ENCODE measurements at regions not wholly inside any gene's neighbourhood (a gene's known extent, or its start where the extent isn't known, plus 50 kb on each side); places are given as distances from the start of the nearest gene placed in this dataset.

- CTCF ChIA-PET = no interaction called here
- no peaks in the 10 kb centered on the region for H3K79me2 ChIP-seq (ENCODE audit: control insufficient read depth, insufficient read depth, low read length)
- intact Hi-C loops (cut with micrococcal nuclease) (no loop called here), dilution Hi-C loops (cut with MboI; ENCODE audit: extremely low pct_ligation_motif_present, low sequenced_read_pairs) (no loop called here)
- FAIRE-seq = no peak
- H3K36me3 ChIP-seq (ENCODE audit: control insufficient read depth in 2 of 2, extremely low read depth in 1 of 2, insufficient read depth in 2 of 2, low read length in 2 of 2) = no peaks in the 10 kb centered on the region
- POLR2A ChIA-PET = no interaction called here
- no peaks in the 10 kb centered on the region for H4K20me1 ChIP-seq (replicated peaks; ENCODE audit: control insufficient read depth, extremely low read depth, insufficient read depth, low read length)
- H3K27ac ChIP-seq (ENCODE audit: insufficient read depth, low read depth, low read length) = no peak overlapping the region
- peaks cover 2% of the 10 kb centered on the region for H3K9me3 ChIP-seq (replicated peaks; ENCODE audit: control insufficient read depth, insufficient read depth, low read length)
- TF ChIP-seq CTCF (IDR thresholded peaks at IDR 0.05; ENCODE audit: extremely low read depth in 1 of 2, insufficient read depth in 1 of 2, low read depth in 1 of 2, low read length in 2 of 2) = no peak
- no peak for TF ChIP-seq JUN (IDR thresholded peaks at IDR 0.05; ENCODE audit: borderline replicate concordance, insufficient read depth, insufficient read length, low read depth)
- no peak overlapping the region for H3K4me2 ChIP-seq (ENCODE audit: insufficient read depth, low read length)
- no TSS peak for BruUV-seq (replicated peaks)
- DNase-seq (ENCODE audit: low read depth, low spot score) = no peak
- no peaks in the 10 kb centered on the region for H3K9me1 ChIP-seq (replicated peaks; ENCODE audit: control insufficient read depth, extremely low read depth, insufficient read depth, low read length)
- H3K9ac ChIP-seq (replicated peaks; ENCODE audit: extremely low read depth, insufficient read depth, low read length) = no peak overlapping the region
- no peak overlapping the region for H2AFZ ChIP-seq (ENCODE audit: low read depth, low read length)
- no peaks in the 10 kb centered on the region for H3K27me3 ChIP-seq (ENCODE audit: control insufficient read depth in 2 of 2, insufficient read depth in 2 of 2, low read length in 2 of 2)
- H3K4me1 ChIP-seq (ENCODE audit: control insufficient read depth, extremely low read depth, insufficient read depth, low read length) = no peaks in the 10 kb centered on the region
- no peak overlapping the region for H3K4me3 ChIP-seq (replicated peaks in 1 of 3; ENCODE audit: insufficient read depth in 1 of 3, low read depth in 1 of 3, low read length in 3 of 3)
These were observed 539.9 kb upstream of the SEL1L start for GRCh38 chr14:82073547-82073946.

GRCh38 chr14:82075566-82075965 is 541.9 kb upstream of the SEL1L start:
- Histone ChIP-seq H3K4me1 (ENCODE audit: control insufficient read depth, extremely low read depth, insufficient read depth, low read length) (no peaks in the 10 kb centered on the region), H3K27me3 (ENCODE audit: control insufficient read depth in 2 of 2, insufficient read depth in 2 of 2, low read length in 2 of 2) (no peaks in the 10 kb centered on the region), H3K79me2 (ENCODE audit: control insufficient read depth, insufficient read depth, low read length) (no peaks in the 10 kb centered on the region), H3K27ac (ENCODE audit: insufficient read depth, low read depth, low read length) (no peak overlapping the region), H3K9me3 (replicated peaks; ENCODE audit: control insufficient read depth, insufficient read depth, low read length) (peaks cover 6% of the 10 kb centered on the region), H4K20me1 (replicated peaks; ENCODE audit: control insufficient read depth, extremely low read depth, insufficient read depth, low read length) (no peaks in the 10 kb centered on the region), H3K9me1 (replicated peaks; ENCODE audit: control insufficient read depth, extremely low read depth, insufficient read depth, low read length) (no peaks in the 10 kb centered on the region), H3K36me3 (ENCODE audit: control insufficient read depth in 2 of 2, extremely low read depth in 1 of 2, insufficient read depth in 2 of 2, low read length in 2 of 2) (no peaks in the 10 kb centered on the region), H3K4me2 (ENCODE audit: insufficient read depth, low read length) (no peak overlapping the region), H3K9ac (replicated peaks; ENCODE audit: extremely low read depth, insufficient read depth, low read length) (no peak overlapping the region), H3K4me3 (replicated peaks in 1 of 3; ENCODE audit: insufficient read depth in 1 of 3, low read depth in 1 of 3, low read length in 3 of 3) (no peak overlapping the region), H2AFZ (ENCODE audit: low read depth, low read length) (no peak overlapping the region)
- ChIA-PET POLR2A (no interaction called here), CTCF (no interaction called here)
- FAIRE-seq (no peak), DNase-seq (ENCODE audit: low read depth, low spot score) (no peak)
- BruUV-seq (replicated peaks) = no TSS peak
- intact Hi-C loops (cut with micrococcal nuclease) = no loop called here
- TF ChIP-seq EZH2 (IDR thresholded peaks at IDR 0.05; ENCODE audit: borderline replicate concordance, low read depth, low read length, severe bottlenecking) (no peak), FOS (IDR thresholded peaks at IDR 0.05; ENCODE audit: borderline replicate concordance, insufficient read depth, low read length) (no peak), GATA2 (IDR thresholded peaks at IDR 0.05; ENCODE audit: insufficient read depth, insufficient read length, low read depth, low read length) (no peak), CTCF (IDR thresholded peaks at IDR 0.05; ENCODE audit: extremely low read depth in 1 of 2, insufficient read depth in 1 of 2, low read depth in 1 of 2, low read length in 2 of 2) (no peak), MYC (IDR thresholded peaks at IDR 0.05; ENCODE audit: low read depth, low read length) (no peak), POLR2AphosphoS5 (IDR thresholded peaks at IDR 0.05; ENCODE audit: insufficient read depth, low read depth, low read length) (no peak), POLR2A (IDR thresholded peaks at IDR 0.05; ENCODE audit: low read depth, low read length) (no peak), JUN (IDR thresholded peaks at IDR 0.05; ENCODE audit: borderline replicate concordance, insufficient read depth, insufficient read length, low read depth) (no peak), MAX (IDR thresholded peaks at IDR 0.05; ENCODE audit: insufficient read depth, insufficient read length) (no peak)
- dilution Hi-C loops (cut with MboI; ENCODE audit: extremely low pct_ligation_motif_present, low sequenced_read_pairs) = no loop called here
